ENCODE measurements at regions not wholly inside any gene's neighbourhood (a gene's known extent, or its start where the extent isn't known, plus 50 kb on each side); places are given as distances from the start of the nearest gene placed in this dataset.

- TF ChIP-seq EP300 (IDR thresholded peaks at IDR 0.05) (no peak), CTCF (IDR thresholded peaks at IDR 0.05) (no peak), POLR2A (IDR thresholded peaks at IDR 0.05) (no peak)
- H3K4me1 ChIP-seq (ENCODE audit: insufficient read depth), result no peaks in the 10 kb centered on the region
- WGBS, 3 donors, result 60 to 65% (median 63%) methylated on average over 1 of the region's 1 CpG
These were observed 238.2 kb upstream of the GRM7 start for GRCh38 chr3:6622712-6623111.

GRCh38 chr3:6631376-6631775, 229.5 kb upstream of the GRM7 start:
- Histone ChIP-seq H3K27me3 (no peaks in the 10 kb centered on the region), H3K9me3 (no peaks in the 10 kb centered on the region), H3K36me3 (no peaks in the 10 kb centered on the region), H3K4me3 (no peak overlapping the region), H3K27ac (no peak overlapping the region), H3K4me1 (ENCODE audit: insufficient read depth) (no peaks in the 10 kb centered on the region)
- intact Hi-C loops (cut with DNase I), result no loop called here
- 55 to 71% (median 64%) methylated on average over 6 of the region's 6 CpGs for WGBS, 3 donors
- TF ChIP-seq CTCF (IDR thresholded peaks at IDR 0.05) (no peak), POLR2A (IDR thresholded peaks at IDR 0.05) (no peak), EP300 (IDR thresholded peaks at IDR 0.05) (no peak)
- no peak for DNase-seq

More at GRCh38 chr3:6622712-6623111, 238.2 kb upstream of the GRM7 start:
- intact Hi-C loops (cut with DNase I), result no loop called here
- no peak for DNase-seq
- no peaks in the 10 kb centered on the region for H3K36me3 ChIP-seq
- no peak overlapping the region for H3K27ac ChIP-seq
- H3K27me3 ChIP-seq, result no peaks in the 10 kb centered on the region
- no peak overlapping the region for H3K4me3 ChIP-seq
- no peaks in the 10 kb centered on the region for H3K9me3 ChIP-seq

GRCh38 chr3:6640907-6641306, 220.0 kb upstream of the GRM7 start:
- TF ChIP-seq POLR2A (IDR thresholded peaks at IDR 0.05) (no peak), CTCF (IDR thresholded peaks at IDR 0.05) (no peak), EP300 (IDR thresholded peaks at IDR 0.05) (no peak)
- intact Hi-C loops (cut with DNase I), result no loop called here
- WGBS, 3 donors, result 93 to 97% (median 95%) methylated on average over 1 of the region's 1 CpG
- Histone ChIP-seq H3K4me1 (ENCODE audit: insufficient read depth) (no peaks in the 10 kb centered on the region), H3K9me3 (no peaks in the 10 kb centered on the region), H3K27me3 (no peaks in the 10 kb centered on the region), H3K36me3 (no peaks in the 10 kb centered on the region), H3K27ac (no peak overlapping the region), H3K4me3 (no peak overlapping the region)
- DNase-seq, result no peak

- Histone ChIP-seq H3K4me1 (ENCODE audit: insufficient read depth) (no peaks in the 10 kb centered on the region), H3K36me3 (no peaks in the 10 kb centered on the region)
These were observed 216.6 kb upstream of the GRM7 start for GRCh38 chr3:6644070-6644929.

More at GRCh38 chr3:6644070-6644929, 216.6 kb upstream of the GRM7 start:
- DNase-seq, result no peak
- TF ChIP-seq EP300 (IDR thresholded peaks at IDR 0.05), result no peak
- no peak for TF ChIP-seq POLR2A (IDR thresholded peaks at IDR 0.05)
- TF ChIP-seq CTCF (IDR thresholded peaks at IDR 0.05), result no peak
- intact Hi-C loops (cut with DNase I), result no loop called here
- H3K27me3 ChIP-seq, result no peaks in the 10 kb centered on the region
- WGBS, 3 donors, result 89 to 91% (median 91%) methylated on average over 5 of the region's 5 CpGs
- no peak overlapping the region for H3K27ac ChIP-seq
- H3K4me3 ChIP-seq, result no peak overlapping the region
- no peaks in the 10 kb centered on the region for H3K9me3 ChIP-seq
